LNCaP clone FGC (cell line): ENCODE measurements at regions not wholly inside any gene's neighbourhood (a gene's known extent, or its start where the extent isn't known, plus 50 kb on each side); places are given as distances from the start of the nearest gene placed in this dataset.

Source experiments
- DNase-seq: peaks from one replicate; pipeline ENCODE4 v3.0.0-alpha.2; 2011; ENCODE audit warnings: low read depth
- H3K4me3 ChIP-seq: 2 replicates; pipeline ENCODE4 v1.5.1; 2011; ENCODE audit warnings: mild to moderate bottlenecking, low read depth, low read length, control low read depth
- CTCF ChIP-seq: IDR thresholded peaks from 2 replicates; pipeline ENCODE4 v1.5.1; 2012; ENCODE audit warnings: mild to moderate bottlenecking; ENCODE audit not compliant: control insufficient read depth, insufficient read depth; ENCODE audit errors: extremely low read depth

- TF ChIP-seq CTCF = no peak
- H3K4me3 ChIP-seq = no peak overlapping the region
- DNase-seq = no peak
Measured at GRCh38 chr18:53941601-53942338, 282.7 kb downstream of the MBD2 start.

- no peak overlapping the region for H3K4me3 ChIP-seq
- TF ChIP-seq CTCF = no peak
- DNase-seq = no peak
Measured at GRCh38 chr18:53937037-53937436, 287.4 kb downstream of the MBD2 start.

GRCh38 chr18:53935803-53936202 is 288.7 kb downstream of the MBD2 start:
- DNase-seq = no peak
- H3K4me3 ChIP-seq = no peak overlapping the region
- no peak for TF ChIP-seq CTCF

- TF ChIP-seq CTCF = no peak
- no peak for DNase-seq
- H3K4me3 ChIP-seq = no peak overlapping the region
Measured at GRCh38 chr18:53935399-53935798, 289.1 kb downstream of the MBD2 start.

- no peak for DNase-seq
- H3K4me3 ChIP-seq = no peak overlapping the region
Measured at GRCh38 chr18:53920312-53921075, 304.0 kb downstream of the MBD2 start.

GRCh38 chr18:53918091-53918490 is 306.4 kb downstream of the MBD2 start:
- DNase-seq = no peak
- no peak for TF ChIP-seq CTCF
- H3K4me3 ChIP-seq = no peak overlapping the region

More at GRCh38 chr18:53920312-53921075, 304.0 kb downstream of the MBD2 start:
- no peak for TF ChIP-seq CTCF

GRCh38 chr18:53911200-53911599 is 313.3 kb downstream of the MBD2 start:
- no peak for TF ChIP-seq CTCF
- DNase-seq = no peak
- H3K4me3 ChIP-seq = no peak overlapping the region
